NB4 (cell line): ENCODE measurements at regions not wholly inside any gene's neighbourhood (a gene's known extent, or its start where the extent isn't known, plus 50 kb on each side); places are given as distances from the start of the nearest gene placed in this dataset.

Experiments used
- CTCF ChIP-seq: IDR thresholded peaks from one replicate; pipeline ENCODE4 v1.5.1; 2012; ENCODE audit warnings: low read depth, low read length
- MAX ChIP-seq: IDR thresholded peaks from 2 replicates; pipeline ENCODE4 v1.6.1; 2011; ENCODE audit warnings: low read depth, low read length
- POLR2A ChIP-seq: IDR thresholded peaks from 2 replicates; pipeline ENCODE4 v1.6.1; 2011; ENCODE audit warnings: mild to moderate bottlenecking; ENCODE audit not compliant: insufficient read length; ENCODE audit errors: extremely low read depth

DNA sequence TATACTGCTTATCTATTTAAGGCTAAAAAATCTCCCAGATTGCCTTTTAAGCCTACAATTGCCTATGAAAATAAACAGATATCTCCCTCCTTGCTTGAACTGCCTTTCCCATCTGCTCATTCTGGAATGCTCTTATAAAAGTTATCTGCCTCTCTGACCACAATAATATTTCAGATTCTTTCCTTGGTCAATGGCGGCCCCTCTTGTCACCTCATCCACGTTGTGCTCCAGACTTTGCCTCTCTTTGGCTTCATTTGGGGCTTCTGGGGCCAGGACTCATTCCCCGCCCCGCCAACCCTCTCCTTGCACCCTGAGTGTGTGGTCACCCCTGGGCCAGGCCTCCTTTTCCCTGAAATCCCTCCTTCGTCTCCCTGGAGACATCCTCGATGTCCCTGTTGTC is 110.0 kb upstream of the RPS23 start:
- TF ChIP-seq CTCF (no peak), POLR2A (no peak), MAX (no peak)
